Nucleus accumbens (tissue), 56 donors: ENCODE measurements at regions not wholly inside any gene's neighbourhood (a gene's known extent, or its start where the extent isn't known, plus 50 kb on each side); places are given as distances from the start of the nearest gene placed in this dataset.
"Not testable (repeated sequence)": the region's sequence is repeated elsewhere in the genome, so short reads cannot be mapped to it uniquely, and the experiment has no call there.

Experiments used
- DNase-seq, 56 donors: peaks; one replicate each; lab custom pipeline; 2025; lab: John Stamatoyannopoulos, UW

- no peak for DNase-seq
Observed at GRCh38 chr16:66186251-66186785, 180.2 kb upstream of the CDH5 start.

GRCh38 chr16:66182592-66182991, 183.9 kb upstream of the CDH5 start:
- no peak for DNase-seq

GRCh38 chr16:66176731-66177130, 189.8 kb upstream of the CDH5 start:
- DNase-seq, result no peak

GRCh38 chr16:66176111-66176510, 190.4 kb upstream of the CDH5 start:
- no peak for DNase-seq

- no peak for DNase-seq
Observed at GRCh38 chr16:66175636-66176035, 190.9 kb upstream of the CDH5 start.

GRCh38 chr16:66175058-66175457, 191.4 kb upstream of the CDH5 start:
- DNase-seq, result peak in 1 of 56 donors; percentile 8

GRCh38 chr16:66173796-66174195, 192.7 kb upstream of the CDH5 start:
- not testable (repeated sequence) for DNase-seq

GRCh38 chr16:66173181-66173580, 193.3 kb upstream of the CDH5 start:
- not testable (repeated sequence) for DNase-seq

GRCh38 chr16:66172463-66172862, 194.0 kb upstream of the CDH5 start:
- no peak for DNase-seq

- no peak for DNase-seq
Observed at GRCh38 chr16:66171578-66171977, 194.9 kb upstream of the CDH5 start.

- no peak for DNase-seq
Observed at GRCh38 chr16:66170989-66171388, 195.5 kb upstream of the CDH5 start.

GRCh38 chr16:66169817-66170216, 196.7 kb upstream of the CDH5 start:
- DNase-seq, result no peak

GRCh38 chr16:66168777-66169176, 197.7 kb upstream of the CDH5 start:
- DNase-seq, result no peak

GRCh38 chr16:66167564-66168291, 198.8 kb upstream of the CDH5 start:
- DNase-seq, result no peak

GRCh38 chr16:66166490-66166889, 200.0 kb upstream of the CDH5 start:
- DNase-seq, result no peak

GRCh38 chr16:66165879-66166278, 200.6 kb upstream of the CDH5 start:
- no peak for DNase-seq

GRCh38 chr16:66164581-66165247, 201.8 kb upstream of the CDH5 start:
- no peak for DNase-seq

GRCh38 chr16:66162821-66163220, 203.7 kb upstream of the CDH5 start:
- DNase-seq, result no peak

GRCh38 chr16:66161942-66162341, 204.5 kb upstream of the CDH5 start:
- DNase-seq, result no peak

GRCh38 chr16:66161269-66161668, 205.2 kb upstream of the CDH5 start:
- no peak for DNase-seq

GRCh38 chr16:66159987-66160386, 206.5 kb upstream of the CDH5 start:
- no peak for DNase-seq

GRCh38 chr16:66156538-66156937, 210.0 kb upstream of the CDH5 start:
- no peak for DNase-seq
